ENCODE measurements at regions not wholly inside any gene's neighbourhood (a gene's known extent, or its start where the extent isn't known, plus 50 kb on each side); places are given as distances from the start of the nearest gene placed in this dataset.

DNA sequence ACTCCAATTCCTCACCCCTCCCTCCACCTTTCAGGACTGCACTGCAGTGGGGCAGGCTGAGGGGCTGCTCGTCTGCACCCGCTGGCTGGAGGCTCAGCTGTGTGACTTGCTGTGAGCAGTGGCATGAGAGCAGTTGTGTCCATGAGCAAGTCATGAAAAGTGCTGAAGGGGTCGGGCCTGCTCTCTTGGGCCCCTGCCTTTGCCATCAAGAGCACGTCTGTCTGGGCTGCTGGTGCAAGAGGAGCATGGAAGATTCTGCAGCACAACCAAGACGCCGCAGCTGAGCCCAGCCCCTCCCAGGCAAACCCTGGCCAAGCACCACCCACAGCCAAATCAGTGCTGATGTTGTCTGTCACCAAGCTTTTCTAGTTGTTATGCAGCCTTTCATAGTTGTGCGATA is 284.3 kb downstream of the TCERG1L start:
- intact Hi-C loops (cut with DNase I): no loop called here
- TF ChIP-seq, protein P1, sequence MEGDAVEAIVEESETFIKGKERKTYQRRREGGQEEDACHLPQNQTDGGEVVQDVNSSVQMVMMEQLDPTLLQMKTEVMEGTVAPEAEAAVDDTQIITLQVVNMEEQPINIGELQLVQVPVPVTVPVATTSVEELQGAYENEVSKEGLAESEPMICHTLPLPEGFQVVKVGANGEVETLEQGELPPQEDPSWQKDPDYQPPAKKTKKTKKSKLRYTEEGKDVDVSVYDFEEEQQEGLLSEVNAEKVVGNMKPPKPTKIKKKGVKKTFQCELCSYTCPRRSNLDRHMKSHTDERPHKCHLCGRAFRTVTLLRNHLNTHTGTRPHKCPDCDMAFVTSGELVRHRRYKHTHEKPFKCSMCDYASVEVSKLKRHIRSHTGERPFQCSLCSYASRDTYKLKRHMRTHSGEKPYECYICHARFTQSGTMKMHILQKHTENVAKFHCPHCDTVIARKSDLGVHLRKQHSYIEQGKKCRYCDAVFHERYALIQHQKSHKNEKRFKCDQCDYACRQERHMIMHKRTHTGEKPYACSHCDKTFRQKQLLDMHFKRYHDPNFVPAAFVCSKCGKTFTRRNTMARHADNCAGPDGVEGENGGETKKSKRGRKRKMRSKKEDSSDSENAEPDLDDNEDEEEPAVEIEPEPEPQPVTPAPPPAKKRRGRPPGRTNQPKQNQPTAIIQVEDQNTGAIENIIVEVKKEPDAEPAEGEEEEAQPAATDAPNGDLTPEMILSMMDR (IDR thresholded peaks at IDR 0.05; ENCODE audit: borderline replicate concordance, extremely low read depth, insufficient read depth): no peak
- no peak for FAIRE-seq
- Histone ChIP-seq H3K27ac (ENCODE audit: low read depth in 2 of 2, low read length in 2 of 2) (no peak overlapping the region), H3K9me3 (ENCODE audit: control insufficient read depth in 2 of 3, insufficient read depth in 1 of 3, low read length in 3 of 3) (no peaks in the 10 kb centered on the region), H3K4me3 (ENCODE audit: low read length in 3 of 3) (no peak overlapping the region), H3K9ac (ENCODE audit: low read length in 3 of 3) (no peak overlapping the region), H3K27me3 (ENCODE audit: control insufficient read depth, insufficient read depth, low read length) (no peaks in the 10 kb centered on the region), H3K36me3 (ENCODE audit: control insufficient read depth in 2 of 3, insufficient read depth in 3 of 3, low read length in 3 of 3) (no peaks in the 10 kb centered on the region), H3K4me1 (ENCODE audit: control insufficient read depth in 2 of 3, insufficient read depth in 2 of 3, low read depth in 1 of 3, low read length in 3 of 3) (no peaks in the 10 kb centered on the region)
- DNase-seq: no peak

DNA sequence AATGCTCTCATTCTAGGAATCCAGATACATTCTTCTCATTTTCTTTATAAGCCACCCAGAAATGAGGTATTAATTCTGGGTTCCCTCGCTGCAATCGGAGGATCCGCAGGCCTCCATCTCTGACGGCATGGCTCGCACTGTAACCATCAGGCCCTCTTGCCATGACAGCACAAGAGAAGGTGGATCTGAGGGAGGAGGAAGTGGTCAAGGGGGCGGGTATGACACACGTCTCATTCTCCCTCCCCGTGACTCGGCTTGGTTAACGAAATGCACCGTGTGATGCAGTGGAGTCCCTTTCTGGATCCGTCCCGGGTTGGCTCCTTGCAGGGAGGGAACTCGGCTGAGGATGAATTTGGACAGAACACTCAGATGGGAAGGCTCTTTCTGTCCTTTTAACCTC is 280.2 kb downstream of the TCERG1L start:
- H3K9me3 ChIP-seq (ENCODE audit: control insufficient read depth in 2 of 3, insufficient read depth in 1 of 3, low read length in 3 of 3): no peaks in the 10 kb centered on the region
- intact Hi-C loops (cut with DNase I): no loop called here
- no peak for DNase-seq
- no peak overlapping the region for H3K27ac ChIP-seq (ENCODE audit: low read depth in 2 of 2, low read length in 2 of 2)
- H3K27me3 ChIP-seq (ENCODE audit: control insufficient read depth, insufficient read depth, low read length): no peaks in the 10 kb centered on the region
- TF ChIP-seq, protein P1 (IDR thresholded peaks at IDR 0.05; ENCODE audit: borderline replicate concordance, extremely low read depth, insufficient read depth): no peak
- H3K4me1 ChIP-seq (ENCODE audit: control insufficient read depth in 2 of 3, insufficient read depth in 2 of 3, low read depth in 1 of 3, low read length in 3 of 3): no peaks in the 10 kb centered on the region
- no peaks in the 10 kb centered on the region for H3K36me3 ChIP-seq (ENCODE audit: control insufficient read depth in 2 of 3, insufficient read depth in 3 of 3, low read length in 3 of 3)
- no peak overlapping the region for H3K9ac ChIP-seq (ENCODE audit: low read length in 3 of 3)
- H3K4me3 ChIP-seq (ENCODE audit: low read length in 3 of 3): no peak overlapping the region
- no peak for FAIRE-seq

DNA sequence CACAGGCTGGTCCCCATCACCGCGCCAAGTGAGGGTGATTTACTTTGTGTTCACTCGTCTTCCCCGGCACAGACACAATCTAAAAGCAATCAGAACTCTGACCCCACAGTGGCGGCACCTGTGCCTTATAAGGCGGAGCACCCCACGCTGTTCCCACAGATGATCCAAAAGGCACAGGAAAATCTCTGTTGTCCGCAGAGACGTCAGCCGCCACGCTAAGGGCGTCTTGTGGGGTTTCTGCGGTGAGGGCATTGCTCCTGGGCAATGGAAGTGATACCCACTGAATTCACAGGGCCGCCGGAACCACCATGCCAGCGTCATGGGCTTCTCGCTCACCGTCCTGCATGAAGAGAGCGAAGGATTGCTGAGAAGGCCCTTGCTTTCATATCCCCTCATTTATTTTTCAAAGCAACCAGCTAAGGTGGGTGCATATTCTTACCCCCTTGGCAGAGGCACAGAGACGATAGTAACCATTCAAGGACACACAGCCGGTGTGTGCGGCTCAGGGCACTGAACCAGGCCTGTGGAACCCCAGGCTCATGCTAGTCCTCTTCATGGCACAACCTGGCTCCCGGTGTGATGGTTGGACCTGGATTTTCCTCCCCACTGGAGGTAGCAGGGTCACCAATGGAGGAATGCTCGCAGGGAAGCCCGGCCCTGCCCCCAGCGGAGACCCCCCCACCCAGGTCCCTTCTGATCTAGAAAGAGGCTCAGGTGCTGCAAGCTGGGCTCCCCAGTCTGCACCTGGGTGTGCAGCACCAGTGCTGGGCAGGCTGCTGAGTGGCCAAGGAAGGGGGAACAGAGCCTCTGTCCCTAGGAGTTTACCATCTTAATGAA is 279.0 kb downstream of the TCERG1L start:
- no peak for DNase-seq
- intact Hi-C loops (cut with DNase I): no loop called here
- no peak for FAIRE-seq
- Histone ChIP-seq H3K27me3 (ENCODE audit: control insufficient read depth, insufficient read depth, low read length) (no peaks in the 10 kb centered on the region), H3K9ac (ENCODE audit: low read length in 3 of 3) (no peak overlapping the region), H3K36me3 (ENCODE audit: control insufficient read depth in 2 of 3, insufficient read depth in 3 of 3, low read length in 3 of 3) (no peaks in the 10 kb centered on the region), H3K4me1 (ENCODE audit: control insufficient read depth in 2 of 3, insufficient read depth in 2 of 3, low read depth in 1 of 3, low read length in 3 of 3) (no peaks in the 10 kb centered on the region), H3K27ac (ENCODE audit: low read depth in 2 of 2, low read length in 2 of 2) (no peak overlapping the region), H3K4me3 (ENCODE audit: low read length in 3 of 3) (no peak overlapping the region), H3K9me3 (ENCODE audit: control insufficient read depth in 2 of 3, insufficient read depth in 1 of 3, low read length in 3 of 3) (no peaks in the 10 kb centered on the region)
- TF ChIP-seq, protein P1 (IDR thresholded peaks at IDR 0.05; ENCODE audit: borderline replicate concordance, extremely low read depth, insufficient read depth): no peak
